ENCODE measurements at regions not wholly inside any gene's neighbourhood (a gene's known extent, or its start where the extent isn't known, plus 50 kb on each side); places are given as distances from the start of the nearest gene placed in this dataset.

DNA sequence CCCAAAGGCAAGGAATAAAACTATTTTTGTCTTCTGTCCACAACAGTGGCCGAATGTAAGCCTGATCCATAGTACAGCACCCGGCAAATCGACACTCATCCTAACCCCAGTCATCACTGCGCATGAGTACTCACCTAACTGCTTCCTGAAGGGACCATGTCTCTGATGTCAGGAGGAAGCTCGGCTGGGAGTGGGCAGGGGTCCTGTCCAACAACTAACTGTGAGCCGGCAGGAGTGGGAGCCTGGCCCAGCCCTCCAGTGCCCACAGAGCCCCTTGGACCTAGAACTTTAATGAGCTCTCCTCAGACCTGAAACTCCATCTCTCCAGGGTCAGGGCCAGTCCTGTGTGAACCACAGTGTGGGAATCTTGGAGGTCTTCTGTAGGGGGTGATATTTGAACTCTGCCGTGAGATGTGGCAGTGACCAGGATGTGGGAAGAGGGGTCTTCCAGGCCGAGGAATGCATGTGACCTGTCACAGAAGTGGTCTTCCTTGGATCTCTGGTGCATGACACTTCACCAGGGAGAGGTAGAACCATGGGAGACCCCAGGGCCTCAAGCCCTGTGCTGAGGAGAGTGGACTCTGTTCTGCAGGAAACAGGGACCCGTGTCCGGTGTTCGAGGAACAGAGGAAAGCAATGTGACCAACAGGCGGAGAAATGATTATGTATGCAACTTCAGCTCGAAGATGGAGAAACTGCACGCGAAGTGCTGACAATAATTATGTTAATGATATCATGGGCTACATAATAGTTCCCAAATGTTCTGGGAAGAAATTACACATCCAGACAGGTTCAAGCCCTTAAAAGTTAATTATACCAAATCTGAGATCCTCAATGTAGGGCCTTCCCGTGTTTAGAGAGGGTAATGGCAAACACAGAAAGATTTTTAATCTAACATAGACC, 240.1 kb upstream of the HDAC4 start:
- DNase-seq: no peak

DNA sequence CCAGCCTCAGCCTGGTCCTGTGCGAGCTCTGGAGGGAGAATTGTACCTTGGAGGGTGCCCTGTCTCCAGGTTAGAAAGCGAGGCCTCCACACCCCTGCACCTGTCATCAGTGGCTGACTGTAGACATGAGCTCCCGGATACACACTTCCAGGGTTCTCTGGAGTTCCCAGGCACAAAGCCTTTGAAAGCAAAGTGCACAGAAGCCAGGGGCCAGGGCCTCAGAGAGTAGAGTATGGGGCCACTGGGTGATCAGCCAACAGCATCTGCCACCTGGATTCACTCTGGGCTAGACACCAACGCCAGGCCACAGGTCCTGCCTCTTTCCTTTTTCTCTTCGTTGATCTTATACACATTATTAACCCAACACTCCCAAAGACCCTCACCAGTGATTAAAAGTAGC, 239.4 kb upstream of the HDAC4 start:
- no peak for DNase-seq

DNA sequence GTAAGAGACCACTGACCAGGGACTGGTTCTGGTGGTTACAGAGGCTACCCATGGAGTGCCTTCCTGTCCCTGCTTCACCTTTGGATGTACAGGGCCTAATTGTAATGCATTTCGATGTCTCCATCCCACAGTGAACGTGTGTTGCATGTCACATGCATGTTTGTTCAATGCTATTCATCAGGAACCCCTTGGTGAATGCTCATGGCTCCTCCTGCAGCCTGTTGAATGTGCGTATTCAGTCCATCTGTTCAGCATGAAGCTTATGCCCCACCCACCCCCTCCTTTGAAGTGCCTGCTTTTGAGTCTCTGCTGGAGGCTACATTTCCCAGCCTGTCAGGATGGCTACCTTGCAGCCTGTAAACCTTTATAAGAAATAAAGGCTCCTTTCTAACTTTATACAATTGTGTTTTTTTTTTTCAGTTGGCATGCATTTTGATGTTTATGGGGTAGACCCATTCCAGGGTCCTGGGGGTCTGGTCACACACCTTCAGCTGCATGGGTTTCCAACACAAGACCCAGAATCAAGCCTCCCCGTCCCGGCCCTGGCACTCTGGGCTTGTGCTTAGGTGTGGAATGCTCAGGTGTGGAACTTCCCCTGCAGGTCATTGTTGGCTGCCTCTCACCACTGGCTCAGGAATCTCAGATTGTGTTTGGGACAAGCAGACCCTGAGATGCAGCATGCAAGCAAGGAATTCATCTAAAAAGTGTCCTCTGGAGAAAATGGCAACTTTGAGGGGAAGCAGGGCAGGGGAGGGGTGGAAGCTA, 238.8 kb upstream of the HDAC4 start:
- DNase-seq: no peak

DNA sequence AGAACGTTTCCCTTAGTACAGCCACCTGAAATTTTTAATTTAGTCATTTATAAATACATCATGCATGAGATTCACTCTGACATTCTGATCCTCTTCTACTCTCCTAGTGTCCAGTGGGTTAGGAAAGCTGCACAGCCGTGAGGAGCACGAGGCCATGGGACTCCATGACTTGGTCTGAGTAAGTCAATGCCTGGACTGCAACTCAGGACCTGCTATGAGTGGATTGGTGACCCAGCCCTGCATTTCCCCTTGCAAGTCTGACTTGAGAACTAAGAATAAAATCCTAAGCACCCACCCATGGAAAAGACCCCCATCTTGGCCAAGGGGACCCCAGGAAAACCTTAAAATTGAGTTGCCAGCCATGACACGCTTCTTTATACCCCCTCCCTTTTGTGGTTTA, 237.6 kb upstream of the HDAC4 start:
- DNase-seq: no peak

DNA sequence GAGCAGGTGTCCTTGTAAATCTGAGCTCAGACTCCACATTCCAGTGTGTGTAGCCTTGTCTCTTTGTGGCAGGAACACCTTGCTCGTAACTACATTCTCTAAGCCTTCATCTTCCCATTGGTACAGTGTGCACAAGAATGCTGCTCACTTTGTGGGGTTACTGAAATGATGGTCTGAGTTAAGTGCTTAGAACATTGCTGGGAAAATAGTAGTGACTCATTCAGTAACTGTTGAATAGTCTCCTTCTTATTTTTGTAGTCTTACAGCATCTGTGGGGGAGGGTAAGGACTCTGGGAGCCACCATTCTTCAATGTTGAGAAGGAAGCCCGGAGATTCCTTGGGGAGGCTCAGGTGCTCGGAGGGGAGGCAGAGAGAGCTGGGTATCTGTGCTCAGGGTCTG, 236.0 kb upstream of the HDAC4 start:
- no peak for DNase-seq

DNA sequence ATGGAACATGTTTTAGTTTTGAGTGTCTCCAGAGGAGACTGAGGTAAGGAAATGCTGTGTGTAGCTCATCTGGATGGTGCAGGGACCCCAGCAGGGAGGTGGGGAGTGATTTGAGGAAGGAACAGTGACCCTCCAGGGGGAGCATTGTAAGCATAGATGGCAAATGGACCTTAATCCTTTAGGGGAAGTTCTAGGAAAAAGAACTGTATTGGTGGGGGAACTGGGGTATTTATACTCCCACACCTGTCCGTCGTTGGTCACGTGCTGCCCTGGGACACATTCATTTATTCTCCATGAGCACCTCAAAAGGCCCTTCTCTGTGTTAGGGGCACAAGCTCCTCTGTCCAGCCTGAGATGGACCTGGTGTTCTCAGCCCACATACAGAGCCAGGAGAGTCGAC, 233.9 kb upstream of the HDAC4 start:
- no peak for DNase-seq

DNA sequence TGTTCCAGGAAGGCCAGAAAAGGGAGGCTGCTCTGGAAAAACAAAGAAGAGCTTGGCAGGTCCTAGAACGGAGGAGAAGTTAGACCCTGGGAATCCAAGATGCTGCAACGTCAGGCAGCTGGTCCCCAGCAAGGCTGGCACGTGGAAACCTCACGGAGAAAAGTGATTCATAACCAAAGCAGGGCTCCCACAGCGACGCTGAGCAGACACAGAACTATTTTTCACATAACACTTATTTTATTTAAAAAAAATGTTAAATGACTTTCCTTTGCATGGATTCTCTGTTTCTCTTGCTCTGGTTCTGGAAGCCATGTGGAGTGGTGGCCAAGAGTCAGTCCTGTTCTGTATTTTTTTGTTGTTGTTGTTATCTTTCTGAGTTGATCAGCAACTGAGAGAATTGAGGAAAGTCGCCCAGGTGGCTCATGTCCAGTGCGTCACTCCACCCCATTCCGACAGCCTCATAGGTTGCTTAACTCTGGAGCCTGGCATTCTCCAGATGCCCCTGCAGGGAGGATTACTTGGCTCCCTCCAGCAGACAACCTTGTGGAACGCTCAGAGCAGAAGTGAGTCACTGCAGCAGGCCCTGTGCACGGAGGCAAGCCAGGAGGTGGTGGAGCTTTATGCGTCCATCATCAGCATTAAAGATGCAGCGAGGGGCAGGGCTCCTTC, 229.9 kb upstream of the HDAC4 start:
- DNase-seq: no peak

DNA sequence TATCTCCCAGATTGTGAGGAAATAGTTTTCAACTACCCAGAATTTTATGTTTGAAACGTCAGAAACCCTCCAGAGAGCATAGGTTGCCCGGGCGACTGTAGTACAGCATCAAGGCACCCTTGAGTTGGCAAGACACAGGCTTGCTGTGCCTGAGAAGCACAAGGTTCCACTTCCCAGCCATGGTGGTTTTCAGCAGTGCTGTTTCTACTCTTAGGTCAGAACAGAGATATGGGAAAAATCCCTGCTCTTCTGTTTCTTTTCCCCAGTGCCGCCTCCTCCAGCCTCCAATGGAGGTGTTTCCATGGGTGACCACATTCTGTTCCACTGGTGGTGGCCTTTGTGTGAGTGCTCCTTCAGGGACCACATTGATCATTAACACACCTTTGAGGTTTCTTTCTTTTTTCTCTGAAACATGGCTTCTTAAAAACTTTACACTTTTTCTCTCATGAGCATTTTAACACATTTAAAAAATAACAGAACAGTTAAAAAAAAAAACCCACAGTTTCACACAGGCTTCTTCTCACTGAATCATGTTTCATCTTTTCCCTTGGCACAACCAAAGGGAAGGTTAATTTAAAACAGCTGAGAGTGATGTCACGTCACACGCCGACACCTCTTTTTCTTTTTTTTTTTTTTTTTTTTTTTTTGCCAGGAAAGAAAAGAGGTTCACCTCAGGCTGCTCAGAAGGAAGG, 229.3 kb upstream of the HDAC4 start:
- no peak for DNase-seq

DNA sequence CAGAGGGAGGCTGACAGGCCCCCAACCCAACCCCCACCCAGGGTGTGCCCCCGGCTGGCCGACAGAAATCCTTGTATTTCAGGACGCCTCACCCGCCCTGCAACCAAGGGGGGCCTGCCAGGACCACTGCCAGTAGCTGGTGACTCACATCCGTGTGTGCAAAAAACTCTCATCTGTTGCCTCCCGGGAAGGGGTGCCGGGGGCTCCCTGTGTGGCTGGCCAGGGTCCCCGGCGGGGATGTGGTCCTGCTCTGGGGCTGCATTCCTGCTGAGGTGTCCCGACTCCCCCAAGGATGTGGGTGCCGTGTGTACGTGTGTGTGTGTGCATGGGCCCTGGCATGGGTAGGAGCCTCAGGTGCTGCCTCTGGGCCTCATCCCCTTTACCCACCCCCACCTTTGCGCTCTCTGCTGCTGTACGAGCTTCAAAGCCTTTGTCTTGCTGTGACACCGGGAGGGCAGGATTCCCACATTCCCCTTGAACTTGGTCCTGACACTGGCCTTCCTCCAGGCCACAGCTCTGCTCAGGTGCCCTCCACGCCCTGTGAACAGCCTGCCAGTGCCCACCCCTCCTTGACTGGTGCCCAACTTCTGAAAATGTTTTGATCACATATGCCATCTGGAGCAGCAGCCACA, 226.3 kb upstream of the HDAC4 start:
- DNase-seq: no peak

DNA sequence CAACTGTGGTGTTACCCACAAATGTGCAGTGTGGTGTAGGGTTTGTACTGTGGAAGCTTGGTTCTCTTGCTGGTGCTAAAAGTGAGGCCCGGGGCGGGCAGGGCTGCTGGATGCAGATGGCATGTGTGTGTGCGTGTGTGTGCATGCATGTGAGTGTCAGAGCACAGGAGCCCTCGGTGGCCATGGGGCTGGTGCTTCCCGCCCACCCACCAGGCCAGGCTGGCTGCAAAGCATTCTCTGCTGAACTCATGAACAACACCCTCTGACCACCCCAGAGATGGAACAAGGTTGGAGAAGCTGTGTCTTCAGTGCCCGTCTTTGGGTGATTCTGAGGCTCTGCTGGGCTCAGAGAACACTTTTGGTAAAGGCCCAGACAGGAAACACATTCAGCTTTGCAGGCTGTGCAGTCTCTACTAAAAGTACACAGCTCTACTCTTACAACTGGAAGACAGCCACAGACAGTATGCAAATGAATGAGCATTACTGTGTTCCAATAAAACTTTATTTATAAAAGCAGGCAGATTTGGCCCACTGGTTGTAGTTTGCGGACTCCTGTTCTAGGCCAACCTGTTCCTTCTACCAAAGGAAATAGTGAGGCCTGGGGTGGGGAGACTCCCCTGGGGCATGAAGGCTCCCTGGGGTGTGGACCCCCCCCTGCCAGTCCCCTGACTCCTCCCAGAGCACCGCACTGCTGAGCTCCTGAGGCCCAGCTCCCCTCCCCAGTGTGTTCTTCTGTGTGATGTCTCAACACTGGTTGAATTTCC, 225.3 kb upstream of the HDAC4 start:
- DNase-seq: no peak

DNA sequence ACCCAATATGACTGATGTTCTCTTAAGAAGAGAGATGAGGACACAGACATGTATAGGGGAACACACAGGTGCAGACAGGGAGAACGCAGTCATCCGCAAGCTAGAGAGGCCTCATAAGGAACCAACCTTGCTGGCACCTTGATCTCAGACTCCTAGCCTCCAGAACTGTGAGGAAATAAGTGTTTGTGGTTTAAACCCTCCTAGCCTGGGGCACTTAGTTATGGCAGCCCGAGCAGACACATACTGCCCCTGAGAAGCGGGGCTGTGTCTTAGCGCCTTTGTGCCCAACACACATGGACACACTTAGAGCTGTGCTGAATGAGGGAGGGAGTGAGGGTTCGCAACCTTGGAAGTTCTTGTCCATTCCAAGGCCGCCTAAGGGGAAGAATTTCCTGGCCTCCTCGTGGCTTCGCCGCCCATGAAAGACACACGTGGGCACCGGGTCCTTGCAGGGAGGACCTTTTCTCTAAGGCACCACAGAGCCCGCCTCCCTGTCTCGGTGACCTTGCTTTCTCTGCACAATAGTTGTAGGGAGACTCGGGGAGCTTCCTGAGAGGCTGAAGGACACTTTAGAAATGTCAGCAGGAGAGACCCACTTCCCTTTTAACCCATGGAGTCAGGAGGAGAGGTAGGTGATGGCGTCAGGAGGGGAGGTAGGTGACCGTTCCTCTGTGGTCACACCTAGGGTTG, 224.5 kb upstream of the HDAC4 start:
- DNase-seq: no peak

DNA sequence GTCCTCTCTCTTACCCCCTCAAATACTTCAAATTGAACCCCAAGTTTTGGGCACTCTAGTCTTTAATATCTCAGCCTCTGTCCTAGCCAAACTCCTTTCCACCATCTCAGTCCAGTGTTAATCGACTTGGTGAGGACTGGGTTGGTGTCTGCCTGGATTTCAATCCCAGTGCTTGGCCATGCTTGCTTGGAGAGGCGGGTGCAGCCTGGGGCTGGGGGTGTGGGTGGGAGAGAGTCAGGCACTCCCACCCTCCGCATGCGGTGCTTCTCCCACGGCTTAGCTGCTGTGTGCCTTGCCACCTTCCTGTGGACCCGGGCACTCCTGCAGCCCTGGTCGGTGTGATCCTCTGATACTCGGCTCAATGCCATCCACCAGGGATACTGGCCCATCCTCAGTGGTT, 220.8 kb upstream of the HDAC4 start:
- no peak for DNase-seq

DNA sequence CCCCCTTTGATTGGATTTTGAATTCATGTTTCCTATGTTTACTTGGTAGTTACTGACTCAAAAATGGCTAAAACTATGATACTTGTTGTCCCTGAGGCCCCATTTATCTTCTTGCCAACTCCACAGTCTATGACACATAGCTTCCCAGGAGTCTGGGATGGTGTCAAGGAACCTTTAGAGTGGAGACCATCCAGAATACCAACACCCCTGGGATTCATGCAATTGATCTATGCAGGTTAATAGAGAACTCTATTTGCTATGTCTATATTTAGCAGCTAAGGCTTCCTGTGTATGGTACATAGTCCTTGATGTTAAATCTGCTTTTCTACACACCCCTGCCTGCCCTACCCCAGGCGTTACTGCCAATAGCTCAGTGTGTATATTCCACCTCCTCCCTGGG, 218.5 kb upstream of the HDAC4 start:
- no peak for DNase-seq

DNA sequence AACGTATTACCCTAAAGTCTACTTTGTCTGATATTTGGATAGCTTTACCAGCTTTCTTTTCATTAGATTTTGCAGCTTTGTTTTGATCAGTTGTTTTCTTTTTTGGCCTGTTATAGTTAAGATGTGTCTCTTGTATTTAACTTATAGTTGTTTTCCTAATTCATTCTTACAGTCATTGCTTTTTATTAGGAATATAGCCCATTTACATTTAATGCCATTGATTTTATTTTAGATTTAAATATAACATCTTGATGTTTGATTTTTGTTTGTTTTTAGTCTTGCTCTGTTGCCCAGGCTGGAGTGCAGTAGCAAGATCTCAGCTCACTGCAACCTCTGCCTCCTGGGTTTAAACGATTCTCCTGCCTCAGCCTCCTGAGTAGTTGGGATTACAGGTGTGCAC, 215.9 kb upstream of the HDAC4 start:
- no peak for DNase-seq

DNA sequence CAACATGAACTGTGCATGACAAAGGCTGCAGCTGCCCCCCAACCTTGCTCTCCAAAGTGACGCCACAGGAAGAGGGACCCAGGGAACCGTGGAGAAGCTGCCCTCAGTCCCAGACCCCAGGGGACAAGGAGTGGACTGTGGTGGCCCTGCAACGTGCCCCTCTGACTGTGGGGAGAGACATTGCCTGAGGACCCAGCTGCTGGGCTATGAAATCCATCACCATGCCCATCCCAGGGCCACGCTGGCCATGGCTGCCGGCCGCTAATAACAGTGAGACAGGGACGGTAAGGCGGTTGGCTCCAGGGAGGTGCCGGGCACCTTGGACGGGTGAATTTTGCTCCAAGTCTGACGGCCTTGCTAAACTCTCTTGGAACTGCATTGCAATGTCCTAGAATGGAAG, 211.3 kb upstream of the HDAC4 start:
- DNase-seq: no peak

DNA sequence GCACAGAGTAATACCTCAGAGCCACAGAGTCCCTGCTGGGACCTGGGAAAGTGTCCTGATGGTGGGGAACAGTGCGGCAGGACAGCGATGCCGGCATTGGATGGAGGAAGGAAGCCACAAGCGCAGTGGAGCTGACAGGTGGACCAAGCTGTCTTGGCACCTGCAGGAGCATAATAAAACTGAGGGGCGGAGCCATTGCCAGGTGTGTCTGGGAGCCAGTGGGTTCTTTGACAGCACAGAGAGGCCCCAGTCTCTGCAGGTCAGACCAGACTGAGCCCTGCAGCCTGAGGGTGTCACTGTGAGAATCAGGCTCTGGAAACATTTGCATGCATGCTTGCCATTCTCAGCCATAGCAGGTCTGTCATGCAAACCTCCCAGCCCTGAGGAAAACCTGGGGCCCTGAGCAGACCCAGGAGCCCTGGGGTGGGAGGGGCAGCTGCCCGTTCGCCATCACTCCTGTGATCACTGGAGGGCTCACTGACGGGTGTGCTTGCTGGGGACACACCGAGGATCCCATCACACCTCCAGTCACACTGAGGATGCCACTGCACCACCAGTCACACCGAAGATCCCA, 210.5 kb upstream of the HDAC4 start:
- no peak for DNase-seq

DNA sequence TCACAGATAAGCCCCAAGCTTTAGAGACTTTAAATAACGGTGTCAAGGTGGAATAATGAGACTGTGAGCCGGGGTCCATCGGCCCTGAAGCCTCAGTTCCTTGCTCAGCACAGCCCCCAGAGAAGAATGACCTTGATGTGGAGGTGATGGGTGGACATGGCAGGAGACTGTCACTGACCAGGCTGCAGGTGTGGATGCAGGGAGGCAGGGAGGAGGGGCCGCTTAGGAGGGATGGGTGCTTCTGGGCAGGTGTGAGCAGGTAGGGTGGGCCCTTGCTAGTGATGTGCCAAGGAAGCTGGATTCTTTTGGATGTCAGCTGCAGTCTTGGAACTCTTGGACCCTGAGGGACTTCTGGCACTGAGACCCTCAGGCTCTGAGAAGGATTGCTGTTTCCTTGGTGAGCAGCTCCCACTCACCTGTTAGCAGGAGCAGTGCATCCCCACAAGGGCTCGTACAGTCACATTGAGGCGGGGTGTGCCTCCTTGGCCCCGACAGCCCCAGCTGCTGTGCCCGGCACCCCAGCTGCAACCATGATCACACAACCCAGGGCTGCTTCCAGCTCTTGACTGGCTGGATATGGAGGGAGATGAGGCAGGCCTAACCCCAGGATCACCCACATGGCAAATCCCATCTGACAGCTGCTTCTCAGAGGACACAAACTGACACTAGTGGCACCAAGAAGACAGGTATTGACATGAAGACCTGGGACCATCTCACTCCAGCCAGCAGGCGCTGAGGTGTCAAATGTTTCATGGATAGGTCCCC, 209.8 kb upstream of the HDAC4 start:
- no peak for DNase-seq

DNA sequence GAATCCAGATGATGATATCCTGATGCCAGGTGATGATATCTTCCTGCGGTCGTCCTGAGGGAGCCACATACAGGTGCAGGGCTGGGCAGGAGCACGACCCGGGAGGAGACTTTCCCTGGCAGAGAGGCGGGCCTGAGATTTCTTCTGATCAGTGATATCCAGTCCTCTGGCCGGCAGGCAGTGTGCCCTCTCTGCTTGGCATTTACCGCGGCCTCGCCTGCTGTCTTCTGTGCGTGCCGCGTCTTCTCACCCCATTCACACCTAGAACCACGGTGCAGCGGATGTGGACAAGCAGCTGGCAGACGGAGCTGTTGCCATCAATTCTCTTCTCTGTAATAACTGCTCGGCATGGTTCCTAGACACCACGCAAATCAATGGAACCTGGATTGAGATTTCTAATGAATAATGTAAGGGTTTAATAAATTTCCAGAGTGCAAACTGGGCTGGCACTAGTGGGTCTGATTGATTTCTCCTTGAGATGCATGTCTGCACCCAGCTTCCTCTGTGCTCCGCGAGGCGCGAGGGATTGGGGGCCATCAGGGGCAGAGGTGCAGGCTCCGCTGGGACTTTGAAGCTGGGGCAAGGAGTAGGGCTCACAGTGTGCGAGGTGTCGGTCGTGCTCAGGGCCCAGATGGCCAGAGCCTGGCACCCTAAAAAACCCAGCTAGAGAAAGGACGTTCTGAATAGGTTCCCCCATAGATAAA, 208.9 kb upstream of the HDAC4 start:
- no peak for DNase-seq

DNA sequence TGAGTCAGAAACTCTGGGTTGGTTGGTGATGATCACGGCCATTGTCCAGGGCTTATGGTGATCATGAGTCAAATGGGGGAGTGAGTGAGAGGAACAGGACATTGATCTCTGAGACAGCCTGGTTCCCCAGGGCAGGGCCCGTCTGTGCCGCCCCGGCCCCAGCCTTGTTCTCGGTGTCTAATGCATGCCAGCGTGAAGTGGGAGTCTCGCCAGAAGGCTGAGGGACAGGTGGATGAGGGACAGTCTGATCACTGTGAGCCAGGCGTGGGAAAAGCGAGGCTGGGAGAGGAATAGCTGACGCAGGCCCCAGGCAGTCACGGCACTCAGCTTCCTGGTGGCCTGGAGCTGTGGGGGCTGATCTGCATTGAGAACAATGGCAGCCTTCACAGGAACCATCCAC, 208.3 kb upstream of the HDAC4 start:
- DNase-seq: no peak
